Endothelial cell (in vitro differentiated cells): ENCODE measurements at regions not wholly inside any gene's neighbourhood (a gene's known extent, or its start where the extent isn't known, plus 50 kb on each side); places are given as distances from the start of the nearest gene placed in this dataset.

Experiments used
- DNase-seq: peaks from one replicate; pipeline ENCODE4 v3.0.0; 2021; ENCODE audit warnings: low spot score
- H3K27ac Mint-ChIP-seq: one replicate; pipeline ENCODE4 v1.8.0; 2021; ENCODE audit warnings: mixed read lengths, inconsistent platforms; ENCODE audit not compliant: unreplicated experiment
- H3K27me3 Mint-ChIP-seq: one replicate; pipeline ENCODE4 v1.8.0; 2021; ENCODE audit warnings: mild to moderate bottlenecking, moderate library complexity, mixed read lengths, inconsistent platforms; ENCODE audit not compliant: unreplicated experiment
- H3K36me3 Mint-ChIP-seq: one replicate; pipeline ENCODE4 v1.8.0; 2021; ENCODE audit warnings: mild to moderate bottlenecking, low read depth, mixed read lengths, inconsistent platforms; ENCODE audit not compliant: unreplicated experiment
- H3K4me1 Mint-ChIP-seq: one replicate; pipeline ENCODE4 v1.8.0; 2021; ENCODE audit warnings: mild to moderate bottlenecking, mixed read lengths, inconsistent platforms; ENCODE audit not compliant: unreplicated experiment
- H3K4me3 Mint-ChIP-seq: one replicate; pipeline ENCODE4 v1.8.0; 2021; ENCODE audit warnings: mild to moderate bottlenecking, mixed read lengths, inconsistent platforms; ENCODE audit not compliant: unreplicated experiment
- H3K9me3 Mint-ChIP-seq: one replicate; pipeline ENCODE4 v1.8.0; 2021; ENCODE audit warnings: mixed read lengths, inconsistent platforms; ENCODE audit not compliant: unreplicated experiment
- TF ChIP-seq, protein P1 (sequence below): fragments of 200-600 bp; sonication (generic); IDR thresholded peaks from one replicate; pipeline ENCODE4 v1.5.0; 2021; ENCODE audit warnings: antibody characterized with exemption; ENCODE audit not compliant: unreplicated experiment

DNA sequence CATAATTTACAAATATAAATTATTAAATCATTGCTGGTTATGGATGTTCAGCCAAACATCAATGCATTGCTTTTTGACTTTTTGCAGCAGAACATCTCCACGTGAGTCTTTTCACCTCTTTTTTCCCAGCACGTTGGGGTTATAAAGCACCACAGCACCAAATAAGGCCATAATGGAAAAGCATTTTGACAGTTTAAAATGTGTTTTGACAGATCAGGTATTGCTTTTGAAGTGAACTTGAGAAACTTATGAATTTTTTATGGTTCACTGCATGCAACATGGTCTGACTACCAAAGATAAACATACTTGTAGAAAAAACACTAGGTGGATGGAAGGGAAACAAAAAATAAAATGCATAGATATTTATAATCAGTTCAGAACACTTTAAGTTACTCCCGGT lies 622.4 kb downstream of the HTR1B start:
- Mint-ChIP-seq H3K27me3 (no peaks in the 10 kb centered on the region), H3K9me3 (no peaks in the 10 kb centered on the region), H3K27ac (no peak overlapping the region), H3K36me3 (no peaks in the 10 kb centered on the region), H3K4me1 (no peaks in the 10 kb centered on the region), H3K4me3 (no peak overlapping the region)
- DNase-seq = no peak
- TF ChIP-seq, protein P1, sequence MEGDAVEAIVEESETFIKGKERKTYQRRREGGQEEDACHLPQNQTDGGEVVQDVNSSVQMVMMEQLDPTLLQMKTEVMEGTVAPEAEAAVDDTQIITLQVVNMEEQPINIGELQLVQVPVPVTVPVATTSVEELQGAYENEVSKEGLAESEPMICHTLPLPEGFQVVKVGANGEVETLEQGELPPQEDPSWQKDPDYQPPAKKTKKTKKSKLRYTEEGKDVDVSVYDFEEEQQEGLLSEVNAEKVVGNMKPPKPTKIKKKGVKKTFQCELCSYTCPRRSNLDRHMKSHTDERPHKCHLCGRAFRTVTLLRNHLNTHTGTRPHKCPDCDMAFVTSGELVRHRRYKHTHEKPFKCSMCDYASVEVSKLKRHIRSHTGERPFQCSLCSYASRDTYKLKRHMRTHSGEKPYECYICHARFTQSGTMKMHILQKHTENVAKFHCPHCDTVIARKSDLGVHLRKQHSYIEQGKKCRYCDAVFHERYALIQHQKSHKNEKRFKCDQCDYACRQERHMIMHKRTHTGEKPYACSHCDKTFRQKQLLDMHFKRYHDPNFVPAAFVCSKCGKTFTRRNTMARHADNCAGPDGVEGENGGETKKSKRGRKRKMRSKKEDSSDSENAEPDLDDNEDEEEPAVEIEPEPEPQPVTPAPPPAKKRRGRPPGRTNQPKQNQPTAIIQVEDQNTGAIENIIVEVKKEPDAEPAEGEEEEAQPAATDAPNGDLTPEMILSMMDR = no peak

DNA sequence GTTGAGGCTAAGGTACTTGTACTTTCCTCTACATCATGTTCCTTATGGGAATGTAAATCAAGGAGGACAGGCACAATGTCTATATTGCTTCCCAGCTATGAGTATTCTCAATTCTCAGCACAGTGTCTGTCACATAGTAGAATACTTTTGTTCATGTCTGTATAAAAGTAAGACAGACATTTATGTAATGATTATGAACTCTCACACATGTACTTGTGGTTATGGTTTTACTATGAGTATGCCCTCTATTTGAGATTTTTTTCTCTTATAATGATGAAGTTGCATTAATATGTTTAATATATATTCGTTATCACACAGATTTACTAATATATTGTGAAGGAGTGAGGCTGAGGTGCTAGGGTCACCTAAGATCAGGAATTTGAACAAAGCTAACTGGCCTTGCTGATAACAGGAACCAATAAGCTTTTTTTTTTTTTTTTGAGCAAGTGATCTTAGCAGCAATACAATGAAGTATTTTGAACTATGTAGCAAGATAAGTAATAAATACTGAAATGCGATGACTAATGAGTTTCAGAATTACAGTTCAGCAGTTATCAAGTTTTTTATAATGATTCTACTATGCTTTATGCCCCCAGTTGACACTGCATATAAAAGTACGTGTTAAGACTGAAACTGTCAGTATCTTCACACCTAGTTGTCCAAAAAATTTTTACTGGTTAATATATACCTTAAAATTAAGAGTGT lies 623.1 kb downstream of the HTR1B start:
- no peak overlapping the region for H3K27ac Mint-ChIP-seq
- no peaks in the 10 kb centered on the region for H3K36me3 Mint-ChIP-seq
- no peak for DNase-seq
- no peaks in the 10 kb centered on the region for H3K9me3 Mint-ChIP-seq
- no peaks in the 10 kb centered on the region for H3K4me1 Mint-ChIP-seq
- TF ChIP-seq, protein P1 = no peak
- H3K27me3 Mint-ChIP-seq = no peaks in the 10 kb centered on the region
- H3K4me3 Mint-ChIP-seq = no peak overlapping the region

DNA sequence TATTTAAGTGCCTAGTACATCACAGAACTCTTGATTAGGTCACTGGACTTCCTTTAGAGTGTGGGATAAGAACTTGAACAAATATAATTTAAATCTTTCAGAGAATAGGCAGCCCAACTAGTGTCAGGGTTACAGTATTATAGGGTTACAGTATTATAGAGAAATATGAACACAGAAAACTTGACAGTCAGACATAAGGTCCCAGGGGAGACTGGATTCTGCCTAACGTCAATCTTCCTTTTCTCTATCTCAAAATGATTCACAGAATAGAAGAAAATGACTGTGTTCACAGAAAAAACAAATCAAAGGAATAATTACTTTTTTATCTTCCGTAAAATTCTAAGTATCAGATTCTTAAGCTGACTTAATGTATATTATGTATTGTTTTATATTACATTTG lies 623.8 kb downstream of the HTR1B start:
- Mint-ChIP-seq H3K4me3 (no peak overlapping the region), H3K36me3 (no peaks in the 10 kb centered on the region), H3K27me3 (no peaks in the 10 kb centered on the region), H3K4me1 (no peaks in the 10 kb centered on the region), H3K9me3 (no peaks in the 10 kb centered on the region), H3K27ac (no peak overlapping the region)
- TF ChIP-seq, protein P1 = no peak
- no peak for DNase-seq

DNA sequence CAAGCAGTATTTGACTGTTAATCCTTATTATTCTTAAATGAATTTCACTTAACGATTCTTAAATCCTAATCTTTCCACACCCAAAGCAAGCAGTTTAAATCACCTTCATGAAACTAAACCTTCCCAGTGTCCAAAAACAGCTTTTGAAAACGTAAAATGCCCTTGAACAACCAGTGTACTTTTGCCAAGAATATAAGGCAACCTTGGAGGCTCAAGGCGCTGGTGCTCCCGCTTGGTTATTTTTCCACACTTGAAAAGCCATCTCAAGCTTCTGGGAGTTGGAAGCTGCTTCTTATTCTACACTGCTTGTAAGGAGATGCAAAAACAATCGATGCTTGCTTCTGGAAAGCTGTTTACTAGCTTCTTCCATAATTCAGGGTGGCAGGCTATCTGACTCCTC lies 625.7 kb downstream of the HTR1B start:
- TF ChIP-seq, protein P1 = no peak
- no peaks in the 10 kb centered on the region for H3K4me1 Mint-ChIP-seq
- H3K36me3 Mint-ChIP-seq = no peaks in the 10 kb centered on the region
- no peaks in the 10 kb centered on the region for H3K9me3 Mint-ChIP-seq
- DNase-seq = no peak
- no peaks in the 10 kb centered on the region for H3K27me3 Mint-ChIP-seq
- no peak overlapping the region for H3K27ac Mint-ChIP-seq
- H3K4me3 Mint-ChIP-seq = no peak overlapping the region

DNA sequence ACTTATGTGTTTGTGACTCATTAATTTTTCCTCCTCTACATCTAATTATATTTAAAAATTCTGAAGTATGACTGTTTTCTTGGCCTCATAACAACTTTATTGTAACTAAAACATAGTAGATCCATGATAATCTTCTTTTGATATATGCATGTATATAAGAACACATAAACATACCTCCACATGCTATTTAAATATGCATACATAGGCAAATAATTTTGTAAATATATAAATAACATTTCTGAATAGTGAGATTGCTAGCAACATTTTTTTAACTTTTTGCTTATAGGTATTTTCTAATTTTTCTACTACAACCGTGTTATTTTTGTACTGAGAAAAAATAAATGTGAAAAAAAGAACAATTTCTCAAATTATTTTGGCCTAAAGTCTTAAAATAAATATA lies 627.6 kb downstream of the HTR1B start:
- Mint-ChIP-seq H3K9me3 (no peaks in the 10 kb centered on the region), H3K27me3 (no peaks in the 10 kb centered on the region), H3K27ac (no peak overlapping the region), H3K36me3 (no peaks in the 10 kb centered on the region), H3K4me1 (no peaks in the 10 kb centered on the region), H3K4me3 (no peak overlapping the region)
- TF ChIP-seq, protein P1 = no peak
- DNase-seq = no peak
